ENCODE measurements at regions not wholly inside any gene's neighbourhood (a gene's known extent, or its start where the extent isn't known, plus 50 kb on each side); places are given as distances from the start of the nearest gene placed in this dataset.

- DNase-seq (ENCODE audit: low read depth, low spot score) = no peak
- TF ChIP-seq, protein P1, sequence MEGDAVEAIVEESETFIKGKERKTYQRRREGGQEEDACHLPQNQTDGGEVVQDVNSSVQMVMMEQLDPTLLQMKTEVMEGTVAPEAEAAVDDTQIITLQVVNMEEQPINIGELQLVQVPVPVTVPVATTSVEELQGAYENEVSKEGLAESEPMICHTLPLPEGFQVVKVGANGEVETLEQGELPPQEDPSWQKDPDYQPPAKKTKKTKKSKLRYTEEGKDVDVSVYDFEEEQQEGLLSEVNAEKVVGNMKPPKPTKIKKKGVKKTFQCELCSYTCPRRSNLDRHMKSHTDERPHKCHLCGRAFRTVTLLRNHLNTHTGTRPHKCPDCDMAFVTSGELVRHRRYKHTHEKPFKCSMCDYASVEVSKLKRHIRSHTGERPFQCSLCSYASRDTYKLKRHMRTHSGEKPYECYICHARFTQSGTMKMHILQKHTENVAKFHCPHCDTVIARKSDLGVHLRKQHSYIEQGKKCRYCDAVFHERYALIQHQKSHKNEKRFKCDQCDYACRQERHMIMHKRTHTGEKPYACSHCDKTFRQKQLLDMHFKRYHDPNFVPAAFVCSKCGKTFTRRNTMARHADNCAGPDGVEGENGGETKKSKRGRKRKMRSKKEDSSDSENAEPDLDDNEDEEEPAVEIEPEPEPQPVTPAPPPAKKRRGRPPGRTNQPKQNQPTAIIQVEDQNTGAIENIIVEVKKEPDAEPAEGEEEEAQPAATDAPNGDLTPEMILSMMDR (IDR thresholded peaks at IDR 0.05; ENCODE audit: insufficient read depth, low read length, missing control alignments) = no peak
- no peak overlapping the region for H3K4me3 ChIP-seq (ENCODE audit: low read depth, low read length)
- POLR2A ChIA-PET = no interaction called here
- CTCF ChIA-PET = no interaction called here
Observed at GRCh38 chr7:136807598-136807997, 60.9 kb upstream of the CHRM2 start.

GRCh38 chr7:136803028-136803427 lies 65.4 kb upstream of the CHRM2 start:
- no peak overlapping the region for H3K4me3 ChIP-seq (ENCODE audit: low read depth, low read length)
- DNase-seq (ENCODE audit: low read depth, low spot score) = no peak
- CTCF ChIA-PET = no interaction called here
- POLR2A ChIA-PET = no interaction called here
- TF ChIP-seq, protein P1 (IDR thresholded peaks at IDR 0.05; ENCODE audit: insufficient read depth, low read length, missing control alignments) = no peak

DNA sequence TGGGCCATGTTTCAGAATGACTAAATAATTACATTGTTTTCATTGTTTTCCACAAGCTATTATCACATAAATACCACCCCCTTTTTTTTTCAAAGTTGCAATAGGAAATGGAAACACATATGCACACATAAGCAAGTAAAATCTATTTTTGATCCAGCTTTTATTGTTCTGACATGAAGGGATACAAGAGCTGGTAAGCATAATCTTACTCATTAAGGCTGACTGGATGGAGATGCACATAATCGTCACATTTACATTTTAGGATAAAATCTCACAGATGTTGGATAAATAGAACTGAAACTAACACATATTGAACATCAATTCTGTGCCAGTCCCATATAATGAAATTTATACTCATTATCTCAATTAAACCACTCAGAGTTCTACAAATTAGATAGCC lies 84.5 kb upstream of the CHRM2 start:
- TF ChIP-seq, protein P1 (IDR thresholded peaks at IDR 0.05; ENCODE audit: insufficient read depth, low read length, missing control alignments) = no peak
- DNase-seq (ENCODE audit: low read depth, low spot score) = no peak
- ChIA-PET POLR2A (no interaction called here), CTCF (no interaction called here)
- no peak overlapping the region for H3K4me3 ChIP-seq (ENCODE audit: low read depth, low read length)

DNA sequence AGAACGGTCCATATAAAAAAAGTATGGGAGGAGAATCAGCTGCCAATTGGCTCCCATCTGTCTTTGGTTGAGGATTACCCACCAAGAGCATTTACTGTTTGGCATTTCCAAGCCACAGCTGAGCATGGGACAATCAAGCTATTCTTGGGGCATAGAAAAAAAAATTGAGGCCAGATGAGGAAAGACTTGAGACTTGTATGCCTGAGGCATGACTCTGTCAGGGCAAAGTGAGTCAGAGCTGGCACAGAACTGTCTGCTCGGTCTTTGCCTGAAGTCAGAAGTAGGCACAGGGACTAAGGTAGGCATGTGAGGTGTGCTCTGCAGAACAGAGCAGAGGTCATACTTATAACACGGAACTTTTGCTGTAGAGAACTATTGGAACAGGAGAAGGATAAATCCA lies 126.5 kb upstream of the CHRM2 start:
- ChIA-PET POLR2A (no interaction called here), CTCF (no interaction called here)
- TF ChIP-seq, protein P1 (IDR thresholded peaks at IDR 0.05; ENCODE audit: insufficient read depth, low read length, missing control alignments) = no peak
- no peak overlapping the region for H3K4me3 ChIP-seq (ENCODE audit: low read depth, low read length)
- no peak for DNase-seq (ENCODE audit: low read depth, low spot score)

DNA sequence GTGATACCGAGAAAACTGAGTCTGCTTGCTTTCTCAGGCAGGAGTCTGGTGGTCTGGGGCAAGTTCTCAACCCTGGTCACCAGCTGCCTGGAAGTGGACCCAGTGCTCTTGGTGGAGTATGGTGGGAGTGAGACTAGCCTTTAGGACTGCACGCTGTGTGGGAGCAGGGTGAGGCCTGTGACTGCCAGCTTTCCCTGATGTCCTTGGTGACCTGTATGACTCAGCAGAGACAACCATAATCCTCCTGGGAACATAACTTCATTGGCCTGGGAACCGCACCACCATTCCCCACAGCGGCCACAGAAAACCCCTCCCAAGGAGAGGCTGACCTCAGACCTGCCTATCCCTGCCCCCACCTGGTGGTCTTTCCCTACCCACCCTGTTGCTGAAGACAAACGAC lies 139.5 kb upstream of the CHRM2 start:
- no peak for DNase-seq (ENCODE audit: low read depth, low spot score)
- ChIA-PET CTCF (no interaction called here), POLR2A (no interaction called here)
- TF ChIP-seq, protein P1 (IDR thresholded peaks at IDR 0.05; ENCODE audit: insufficient read depth, low read length, missing control alignments) = no peak
- H3K4me3 ChIP-seq (ENCODE audit: low read depth, low read length) = no peak overlapping the region

GRCh38 chr7:136726460-136726859 lies 142.0 kb upstream of the CHRM2 start:
- CTCF ChIA-PET = interaction anchor here (1.7 kb wide), 1 partner anchor 39 kb away, joined by 4 read pairs; no protein-coding TSS in a partner anchor
- TF ChIP-seq, protein P1 (IDR thresholded peaks at IDR 0.05; ENCODE audit: insufficient read depth, low read length, missing control alignments) = no peak
- DNase-seq (ENCODE audit: low read depth, low spot score) = no peak
- POLR2A ChIA-PET = no interaction called here
- no peak overlapping the region for H3K4me3 ChIP-seq (ENCODE audit: low read depth, low read length)
